Umbilical cord (tissue), 1 donor: ENCODE measurements at regions not wholly inside any gene's neighbourhood (a gene's known extent, or its start where the extent isn't known, plus 50 kb on each side); places are given as distances from the start of the nearest gene placed in this dataset.
"Not testable (repeated sequence)": the region's sequence is repeated elsewhere in the genome, so short reads cannot be mapped to it uniquely, and the experiment has no call there.

ENCODE experiments used
- DNase-seq: peaks from one replicate; pipeline ENCODE4 v3.0.0-alpha.2; 2015; ENCODE audit warnings: low spot score

DNA sequence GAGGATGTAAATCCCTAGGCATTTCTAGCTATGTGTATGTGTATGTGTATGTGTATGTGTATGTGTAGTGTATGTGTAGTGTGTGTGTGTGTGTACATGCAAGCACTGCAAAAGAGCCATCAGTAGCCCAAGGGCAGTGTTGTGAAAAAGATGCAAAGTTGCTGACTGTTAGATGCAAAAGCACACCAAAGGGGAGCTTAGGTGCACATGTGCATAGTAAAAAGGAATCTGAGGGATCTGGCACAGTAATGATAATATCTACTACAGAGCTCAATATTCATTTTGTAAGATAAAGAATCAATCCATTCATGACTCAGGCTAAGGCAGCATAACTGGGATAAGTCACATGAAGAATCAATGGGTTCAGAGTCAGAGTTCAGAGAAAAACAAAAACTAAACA lies 80.2 kb downstream of the TMEM47 start:
- no peak for DNase-seq

GRCh38 chrX:34565981-34566380 lies 91.1 kb downstream of the TMEM47 start:
- no peak for DNase-seq

- no peak for DNase-seq
Measured at GRCh38 chrX:34563804-34564203, 93.3 kb downstream of the TMEM47 start.

DNA sequence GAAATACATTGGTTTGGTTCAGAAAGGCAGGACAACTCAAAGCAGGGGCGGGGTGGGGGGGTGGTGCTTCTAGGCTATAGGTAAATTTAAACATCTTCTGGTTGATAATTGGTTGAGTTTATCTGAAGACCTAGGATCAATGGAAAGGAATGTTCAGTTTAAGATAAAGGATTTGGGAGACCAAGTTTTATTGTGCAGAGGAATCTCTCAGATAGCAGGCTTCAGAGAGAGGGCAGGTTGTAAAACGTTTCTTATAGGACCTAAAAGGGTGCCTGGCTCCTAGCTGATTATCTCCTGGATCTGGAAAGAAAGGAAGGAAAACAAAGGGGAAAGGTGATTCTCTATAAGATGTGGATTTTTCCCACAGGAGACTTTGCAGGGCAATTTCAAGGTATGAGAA lies 94.0 kb downstream of the TMEM47 start:
- DNase-seq = no peak

DNA sequence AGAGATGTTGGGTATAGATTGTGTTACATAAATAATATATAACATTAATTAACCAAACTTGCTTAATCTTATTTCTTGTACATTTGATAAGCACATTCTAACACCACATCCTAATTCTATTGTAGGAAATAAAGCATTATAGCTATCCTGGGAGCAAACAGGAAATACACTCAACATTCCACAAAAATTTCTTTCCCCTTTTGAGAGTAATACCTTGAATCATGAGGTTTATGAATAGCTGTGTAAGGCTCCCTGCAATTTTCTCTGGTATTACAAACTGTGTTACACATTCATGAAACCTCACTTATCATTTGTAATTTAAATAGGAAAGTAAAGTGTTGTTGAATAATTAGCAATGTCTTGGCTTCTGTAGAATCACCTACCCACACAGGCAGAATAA lies 95.1 kb downstream of the TMEM47 start:
- DNase-seq = no peak

DNA sequence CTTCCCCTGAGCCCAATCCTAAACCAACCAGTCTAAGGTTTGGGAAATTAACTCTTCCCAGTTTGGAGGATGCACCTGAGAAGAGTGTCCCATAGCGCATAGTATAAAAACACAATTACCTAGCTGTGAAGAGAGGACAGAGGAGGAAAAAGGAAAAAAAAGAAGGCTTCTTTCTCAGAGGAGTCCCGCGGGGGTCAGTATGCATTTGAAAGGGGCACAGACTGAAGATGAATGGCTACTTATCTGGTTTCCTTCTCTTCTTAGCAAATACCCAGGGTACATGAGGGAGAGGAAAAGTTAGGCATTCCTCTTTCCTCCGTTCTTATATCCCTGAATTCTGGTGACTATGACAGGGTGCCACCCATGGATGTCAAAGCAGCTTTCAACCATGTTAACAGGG lies 96.9 kb downstream of the TMEM47 start:
- DNase-seq = no peak

- no peak for DNase-seq
Measured at GRCh38 chrX:34559325-34559724, 97.8 kb downstream of the TMEM47 start.

- DNase-seq = no peak
Measured at GRCh38 chrX:34557733-34558132, 99.4 kb downstream of the TMEM47 start.

DNA sequence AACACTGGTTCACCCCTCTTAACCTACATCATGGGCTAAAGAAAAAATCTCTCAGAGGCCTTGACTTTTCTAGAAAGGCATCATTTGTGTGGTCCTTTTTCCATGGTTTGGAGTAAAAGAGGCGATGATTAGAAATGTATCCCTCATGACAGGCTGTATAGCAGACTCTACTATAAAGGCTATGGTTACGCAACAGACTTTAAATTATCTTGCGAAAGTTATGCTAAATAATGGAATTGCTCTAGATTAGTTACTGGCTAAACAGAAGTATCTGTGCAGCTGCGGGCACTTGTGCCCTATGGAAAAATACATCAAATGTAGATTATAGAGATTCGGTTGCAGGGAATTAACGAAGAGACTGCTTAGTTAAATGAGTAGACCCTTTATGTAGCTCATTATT lies 101.6 kb downstream of the TMEM47 start:
- no peak for DNase-seq

DNA sequence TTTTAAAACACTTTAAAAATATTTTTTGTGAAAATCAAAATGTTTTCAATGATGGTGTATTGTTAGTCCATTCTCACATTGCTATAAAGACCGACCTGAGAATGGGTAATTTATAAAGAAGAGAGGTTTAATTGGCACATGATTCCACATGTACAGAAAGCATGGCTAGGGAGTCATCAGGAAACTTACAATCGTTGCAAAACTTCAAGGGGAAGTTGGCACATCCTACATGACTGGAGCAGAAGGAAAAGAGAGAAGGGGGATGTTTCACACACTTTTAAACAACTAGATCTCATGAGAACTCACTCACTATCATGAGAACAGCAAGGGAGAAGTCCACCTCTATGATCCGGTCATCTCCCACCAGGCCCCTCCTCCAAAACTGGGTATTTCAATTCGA lies 110.7 kb downstream of the TMEM47 start:
- DNase-seq = no peak

DNA sequence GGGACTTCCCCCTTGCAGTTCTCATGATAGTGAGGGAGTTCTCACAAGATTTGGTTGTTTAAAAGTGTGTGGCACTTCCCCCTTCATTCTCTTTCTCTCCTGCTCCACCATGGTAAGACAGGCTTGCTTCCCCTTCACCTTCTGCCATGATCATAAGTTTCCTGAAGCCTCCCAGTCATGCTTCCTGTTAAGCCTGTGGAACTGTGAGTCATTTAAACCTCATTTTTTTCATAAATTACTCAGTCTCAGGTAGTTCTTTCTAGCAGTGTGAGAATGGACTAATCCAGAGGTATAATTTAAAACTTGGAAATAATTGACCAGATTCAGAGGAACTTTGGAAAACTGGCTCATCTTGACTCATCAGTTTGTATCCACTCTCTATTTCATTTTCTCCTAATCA lies 129.0 kb downstream of the TMEM47 start:
- DNase-seq = no peak

GRCh38 chrX:34521563-34521962 lies 135.5 kb downstream of the TMEM47 start:
- no peak for DNase-seq

DNA sequence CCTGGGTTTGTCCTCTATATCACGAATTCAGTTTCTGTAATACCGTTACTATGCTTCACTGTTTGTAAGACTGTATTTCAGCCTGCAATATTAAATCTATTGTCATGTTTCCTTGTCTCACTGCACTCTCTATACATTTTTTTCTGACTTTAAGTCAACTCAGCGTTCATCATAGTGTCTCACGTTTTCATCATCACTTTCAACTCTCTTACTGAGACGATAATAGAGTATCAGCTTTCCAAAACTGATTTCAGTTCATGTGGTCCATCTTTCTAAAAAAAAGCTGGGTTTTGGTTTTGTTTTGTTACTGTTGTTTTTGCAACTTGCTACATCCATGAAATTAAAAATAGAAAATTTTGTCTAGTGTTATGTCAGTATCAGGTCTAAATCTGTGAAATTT lies 147.7 kb downstream of the TMEM47 start:
- no peak for DNase-seq

GRCh38 chrX:34503119-34503518 lies 154.0 kb downstream of the TMEM47 start:
- no peak for DNase-seq

DNA sequence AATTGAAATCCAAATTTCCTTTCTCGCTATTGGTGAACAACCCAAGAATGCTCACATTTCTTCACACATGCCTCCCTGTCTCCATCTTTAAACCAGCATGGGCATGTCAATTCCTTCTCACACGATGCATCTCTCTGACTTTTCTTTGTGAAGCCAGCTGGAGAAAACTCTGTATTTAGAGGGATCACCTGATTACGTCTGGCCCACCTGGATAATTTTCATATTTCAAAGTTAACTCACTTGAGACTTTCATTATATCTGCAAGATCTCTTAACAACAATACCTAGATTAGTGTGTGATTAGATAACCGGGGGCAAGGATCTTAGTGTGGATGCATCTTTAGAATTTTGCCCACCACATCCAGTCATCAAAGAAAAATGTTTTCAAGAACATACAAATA lies 164.0 kb downstream of the TMEM47 start:
- no peak for DNase-seq

- DNase-seq = no peak
Measured at GRCh38 chrX:34491126-34491525, 166.0 kb downstream of the TMEM47 start.

GRCh38 chrX:34487364-34487763 lies 169.7 kb downstream of the TMEM47 start:
- DNase-seq = peak; percentile 2

DNA sequence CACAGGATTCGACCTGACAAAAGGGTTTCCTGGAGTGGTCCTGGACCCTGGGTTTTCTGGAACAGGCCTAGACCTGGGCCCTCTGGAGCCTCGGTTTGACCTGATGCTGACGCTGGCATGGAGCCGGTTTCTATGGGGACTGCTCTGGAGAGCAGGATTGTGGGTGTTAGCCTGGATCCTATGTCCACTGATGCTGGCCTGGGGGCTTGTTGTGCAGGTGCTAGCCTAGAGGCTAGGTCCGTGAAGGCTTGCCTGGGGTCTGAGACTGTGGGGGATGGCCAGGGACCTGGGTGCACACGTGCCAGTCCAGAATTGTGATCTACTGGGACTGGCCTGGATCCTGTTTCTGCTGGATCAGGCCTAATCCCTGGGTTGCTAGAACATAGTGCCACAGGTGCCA lies 173.1 kb downstream of the TMEM47 start:
- no peak for DNase-seq

GRCh38 chrX:34470507-34470906 lies 186.6 kb downstream of the TMEM47 start:
- no peak for DNase-seq

GRCh38 chrX:34467437-34467836 lies 189.6 kb downstream of the TMEM47 start:
- DNase-seq = no peak

DNA sequence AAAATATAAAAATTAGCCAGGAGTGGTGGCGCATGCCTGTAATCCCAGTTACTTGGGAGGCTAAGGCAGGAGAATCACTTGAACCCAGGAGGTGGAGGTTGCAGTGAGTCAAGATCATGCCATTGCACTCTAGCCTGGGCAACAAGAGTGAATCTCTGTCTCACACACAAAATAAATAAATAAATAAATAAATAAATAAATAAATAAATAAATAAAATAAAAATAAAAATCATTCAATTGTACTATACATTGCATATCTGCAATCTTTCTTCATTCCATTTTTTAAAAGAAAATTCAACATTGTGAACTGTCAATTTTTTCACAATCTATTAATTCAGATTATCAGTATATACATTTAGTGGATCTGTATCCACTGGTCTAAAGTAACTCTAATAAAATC lies 193.9 kb downstream of the TMEM47 start:
- not testable (repeated sequence) for DNase-seq

DNA sequence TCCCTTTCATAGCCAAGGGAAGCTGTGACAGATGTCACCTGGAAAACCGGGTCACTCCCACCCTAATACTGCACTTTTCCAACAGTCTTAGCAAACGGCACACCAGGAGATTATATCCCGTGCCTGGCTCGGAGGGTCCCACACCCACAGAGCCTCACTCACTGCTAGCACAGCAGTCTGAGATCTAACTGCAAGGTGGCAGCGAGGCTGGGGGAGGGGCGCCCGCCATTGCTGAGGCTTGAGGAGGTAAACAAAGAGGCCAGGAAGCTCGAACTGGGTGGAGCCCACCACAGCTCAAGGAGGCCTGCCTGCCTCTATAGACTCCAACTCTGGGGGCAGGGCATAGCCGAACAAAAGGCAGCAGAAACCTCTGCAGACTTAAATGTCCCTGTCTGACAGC lies 199.2 kb downstream of the TMEM47 start:
- DNase-seq = not testable (repeated sequence)

DNA sequence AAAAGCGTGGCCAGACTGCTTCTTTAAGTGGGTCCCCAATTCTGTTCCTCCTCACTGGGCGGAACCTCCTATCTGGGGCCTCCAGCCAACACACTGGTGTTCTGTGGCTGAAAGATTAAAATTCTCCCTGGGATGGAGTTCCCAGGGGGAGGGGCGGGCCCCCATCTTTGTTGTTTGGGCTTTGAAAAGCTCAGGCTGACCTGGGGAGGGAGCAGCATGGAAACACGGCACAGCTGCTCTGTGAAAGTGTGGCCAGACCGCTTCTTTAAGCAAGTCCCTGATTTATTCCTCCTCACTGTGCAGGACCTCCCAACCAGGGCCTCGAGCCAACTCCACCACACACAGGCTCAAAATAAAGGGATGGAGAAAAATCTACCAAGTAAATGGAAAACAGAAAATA lies 219.5 kb downstream of the TMEM47 start:
- no peak for DNase-seq

- DNase-seq = no peak
Measured at GRCh38 chrX:34426334-34426733, 230.8 kb downstream of the TMEM47 start.

DNA sequence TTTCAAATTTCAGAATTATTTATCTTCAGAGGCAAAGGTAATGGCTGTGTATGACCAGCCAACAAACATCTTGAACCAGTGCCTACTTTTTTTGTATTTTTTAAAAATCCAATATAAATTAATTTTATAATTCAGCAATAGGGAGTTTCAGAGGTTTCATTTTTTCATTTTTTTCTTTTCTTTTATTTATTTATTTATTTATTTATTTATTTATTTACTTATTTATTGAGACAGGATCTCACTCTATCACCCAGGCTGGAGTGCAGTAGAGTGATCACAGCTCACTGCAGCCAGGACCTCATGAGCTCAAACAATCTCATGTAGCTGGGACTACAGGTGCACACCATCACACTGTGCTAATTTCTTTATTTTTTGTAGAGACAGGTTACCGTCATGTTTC lies 250.5 kb downstream of the TMEM47 start:
- DNase-seq = no peak
